GM18502 (cell line): ENCODE measurements at regions not wholly inside any gene's neighbourhood (a gene's known extent, or its start where the extent isn't known, plus 50 kb on each side); places are given as distances from the start of the nearest gene placed in this dataset.

ENCODE experiments used
- ATAC-seq: cut with Tn5 transposase; IDR thresholded peaks from one replicate; pipeline ENCODE4 v1.9.1; 2021; ENCODE audit warnings: mild to moderate bottlenecking; ENCODE audit not compliant: unreplicated experiment, poor library complexity

DNA sequence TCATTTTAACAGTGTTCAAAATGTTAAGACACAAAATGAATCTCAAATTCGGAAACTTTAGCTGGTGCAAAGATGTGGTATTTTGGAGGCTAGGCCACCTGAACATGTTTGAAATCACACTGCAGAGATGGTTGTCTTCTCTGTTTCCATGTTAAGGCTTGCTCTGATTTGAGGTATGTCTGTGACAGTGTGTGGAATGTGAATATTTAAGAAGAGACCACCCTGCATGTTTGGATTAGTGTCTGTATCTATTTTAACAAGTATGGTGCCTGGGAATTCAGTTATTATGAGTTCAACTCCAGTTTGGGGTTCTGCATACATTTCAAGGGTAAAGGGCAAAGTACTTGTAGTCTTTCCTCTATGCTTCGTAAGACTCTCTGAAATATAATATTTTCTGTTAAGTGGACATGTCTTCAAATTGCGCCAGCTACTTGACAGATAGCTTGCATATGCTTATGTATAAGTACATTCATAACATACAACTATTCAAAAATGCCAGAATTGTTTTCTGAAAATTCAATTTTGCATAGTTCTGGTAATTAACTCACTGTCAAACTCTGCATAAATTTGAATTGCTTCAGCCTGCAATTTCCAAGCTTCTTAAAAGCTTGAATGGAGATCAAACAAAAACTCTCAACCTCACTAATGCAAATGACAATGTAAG is 424.0 kb downstream of the ADAMTS20 start:
- ATAC-seq = no peak

DNA sequence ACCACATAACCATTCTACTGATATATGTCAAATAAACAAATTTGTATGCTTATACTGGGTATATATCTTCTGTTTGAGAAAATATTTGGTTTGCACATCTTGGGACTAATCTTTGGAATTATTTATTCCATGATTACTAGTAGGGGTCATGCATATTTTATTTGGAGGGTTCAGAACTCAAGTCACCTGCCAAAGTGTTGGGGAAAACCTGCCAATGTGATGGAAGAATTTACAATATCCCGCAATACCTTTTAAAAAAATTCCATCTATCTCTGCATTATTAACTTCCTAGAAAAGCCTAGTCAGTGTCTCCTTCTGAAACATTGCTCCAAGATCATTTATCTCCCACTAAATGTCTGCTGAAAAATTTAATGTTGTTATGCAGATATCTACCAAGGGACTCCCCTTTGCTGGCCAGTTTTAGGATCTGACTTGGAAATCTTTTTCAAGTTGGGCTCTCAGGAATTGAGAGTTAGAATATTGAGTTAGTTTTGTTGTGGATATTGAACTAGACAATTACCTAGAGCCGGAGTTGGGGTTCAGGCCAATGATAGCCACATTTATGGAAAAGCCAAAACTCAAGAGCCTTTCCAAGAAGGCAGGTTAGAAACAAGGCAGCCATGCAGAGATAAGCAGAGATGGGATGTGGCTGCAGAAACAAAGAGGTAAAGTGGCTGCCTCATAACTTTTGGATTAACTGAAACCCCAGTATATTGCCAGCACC is 425.2 kb downstream of the ADAMTS20 start:
- no peak for ATAC-seq

DNA sequence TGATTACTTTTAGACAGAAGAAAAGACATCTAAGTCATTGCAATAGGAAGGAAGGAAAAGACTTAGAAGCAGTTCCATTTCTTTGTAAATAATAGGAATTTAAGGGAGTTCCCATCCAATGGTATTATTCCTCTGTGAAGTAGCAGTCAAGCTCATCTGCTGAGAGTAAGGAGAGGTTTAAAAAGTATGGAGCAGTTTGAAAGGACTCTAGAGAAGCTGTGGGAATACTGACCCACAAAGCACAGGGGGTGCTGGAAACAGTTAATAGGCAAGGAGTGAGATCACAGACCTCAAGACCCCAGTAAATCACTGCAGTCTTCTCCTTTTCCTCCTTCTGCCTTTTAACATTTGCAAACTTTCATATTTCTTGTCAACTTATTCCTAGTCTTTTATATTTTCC is 428.5 kb downstream of the ADAMTS20 start:
- no peak for ATAC-seq

DNA sequence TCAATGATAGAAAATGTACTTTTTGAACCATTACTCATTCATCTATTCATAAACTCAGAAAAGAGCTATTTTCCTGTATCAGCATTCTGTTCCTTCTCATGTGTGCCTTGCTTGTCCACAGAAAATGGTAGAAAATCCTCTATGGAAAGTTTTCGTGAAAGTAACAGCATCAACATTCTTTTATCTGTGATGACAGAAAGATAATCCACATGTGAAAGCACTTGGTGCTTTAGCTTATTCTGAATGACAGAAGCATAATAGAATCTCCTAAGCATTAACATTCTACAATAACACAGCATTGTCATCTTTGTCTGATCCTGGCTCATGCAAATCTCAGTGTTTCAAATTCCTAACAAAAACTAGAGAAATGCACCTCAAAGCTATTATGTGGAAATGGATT is 431.9 kb downstream of the ADAMTS20 start:
- ATAC-seq = no peak

DNA sequence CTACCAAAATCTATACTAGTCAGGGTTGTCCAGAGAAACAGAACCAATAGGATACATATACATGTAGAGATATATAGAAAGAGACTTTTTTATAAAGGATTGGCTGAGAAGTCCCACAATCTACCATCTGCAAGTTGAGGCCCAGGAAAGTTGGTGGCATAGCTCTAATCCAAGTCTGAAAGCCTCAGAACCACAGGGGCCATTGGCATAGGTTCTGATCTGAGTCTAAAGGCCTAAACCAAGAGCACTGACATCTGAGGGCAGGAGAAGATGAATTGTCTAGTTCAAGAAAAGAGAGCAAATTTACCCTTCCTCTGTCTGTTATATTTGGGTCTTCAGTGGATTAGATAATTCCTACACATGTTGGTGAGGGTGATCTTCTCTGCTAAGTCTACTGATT is 433.1 kb downstream of the ADAMTS20 start:
- no peak for ATAC-seq

DNA sequence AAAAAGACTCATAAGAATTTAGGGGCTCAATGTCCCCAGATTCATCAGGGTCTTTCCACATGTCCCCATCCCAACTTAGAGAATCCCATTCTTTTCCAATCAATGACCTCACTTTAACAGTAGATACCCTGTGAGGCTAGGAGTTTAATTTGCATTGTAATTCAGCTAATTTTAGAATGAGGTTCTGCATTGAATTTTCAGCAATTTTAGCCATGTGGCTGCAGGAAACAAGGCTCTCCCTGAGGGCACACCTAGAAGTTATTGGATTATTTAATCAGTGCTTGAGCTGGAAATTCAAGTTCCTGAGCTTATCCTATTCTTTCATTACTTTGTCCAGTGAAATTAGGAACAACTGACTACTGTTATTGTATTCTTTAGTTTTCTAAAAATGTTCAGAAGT is 433.8 kb downstream of the ADAMTS20 start:
- ATAC-seq = no peak

DNA sequence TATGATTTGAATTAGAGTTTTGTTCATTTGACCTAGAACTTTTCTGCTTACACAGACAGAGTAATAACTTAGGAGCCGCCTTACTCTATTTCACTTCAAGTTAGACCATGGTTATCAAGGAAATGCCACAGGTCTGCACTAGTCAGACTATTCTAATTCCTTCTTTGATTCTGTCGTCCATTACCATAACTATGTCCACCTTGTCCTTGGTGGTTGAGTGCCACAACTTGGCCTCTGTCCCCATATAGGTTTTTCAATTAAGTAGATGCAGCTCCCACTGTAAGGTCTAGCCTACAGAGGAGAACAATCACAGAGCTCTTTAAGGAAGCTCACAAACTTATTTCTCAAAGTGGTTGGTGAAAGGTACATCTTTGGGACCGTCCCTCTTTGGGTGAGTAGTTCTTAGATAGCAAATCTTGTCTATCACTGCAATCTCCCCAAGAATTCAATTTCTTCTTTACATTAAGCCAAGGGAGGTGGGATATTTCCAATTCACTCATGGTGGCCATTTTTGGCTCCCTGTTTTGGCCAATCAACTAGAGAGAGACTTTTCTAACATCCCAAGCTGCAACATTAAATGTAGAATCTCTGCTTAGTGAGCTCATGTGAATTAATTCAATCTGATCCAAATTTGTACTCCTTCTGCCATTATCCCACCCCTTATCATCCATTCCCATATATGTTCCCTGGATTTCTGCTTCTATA is 434.6 kb downstream of the ADAMTS20 start:
- ATAC-seq = no peak

DNA sequence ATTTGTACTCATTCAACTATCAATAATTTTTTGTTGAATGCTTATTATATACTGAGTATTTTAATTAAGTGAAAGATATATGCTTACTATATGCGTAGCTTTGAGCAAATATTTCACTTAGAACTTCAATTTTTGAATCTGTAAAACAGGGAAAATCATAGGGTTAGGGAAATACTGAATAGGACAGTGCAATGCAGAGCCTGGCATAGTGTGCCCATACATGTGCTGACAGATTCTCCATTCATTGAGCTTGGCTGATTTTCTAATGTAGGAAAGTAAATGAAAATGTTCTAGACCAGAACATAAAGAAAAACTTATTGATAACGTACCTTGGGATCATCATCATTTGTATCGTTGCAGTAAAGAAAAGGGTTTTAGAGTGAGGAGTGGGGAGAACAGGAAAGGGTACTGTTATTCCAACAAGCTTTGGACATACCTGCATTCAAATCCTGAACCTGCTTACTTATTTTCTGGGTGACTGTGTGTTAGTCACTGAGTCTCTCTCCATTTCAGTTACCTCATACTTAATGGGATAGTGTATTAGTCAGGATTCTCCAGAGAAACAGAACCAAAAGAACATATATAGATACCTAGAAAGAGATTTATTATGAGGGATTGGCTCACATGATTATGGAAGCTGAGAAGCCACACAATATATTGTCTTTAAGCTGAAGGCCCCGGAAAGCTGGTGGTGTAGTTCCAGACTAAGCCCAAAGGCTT is 436.4 kb downstream of the ADAMTS20 start:
- no peak for ATAC-seq

DNA sequence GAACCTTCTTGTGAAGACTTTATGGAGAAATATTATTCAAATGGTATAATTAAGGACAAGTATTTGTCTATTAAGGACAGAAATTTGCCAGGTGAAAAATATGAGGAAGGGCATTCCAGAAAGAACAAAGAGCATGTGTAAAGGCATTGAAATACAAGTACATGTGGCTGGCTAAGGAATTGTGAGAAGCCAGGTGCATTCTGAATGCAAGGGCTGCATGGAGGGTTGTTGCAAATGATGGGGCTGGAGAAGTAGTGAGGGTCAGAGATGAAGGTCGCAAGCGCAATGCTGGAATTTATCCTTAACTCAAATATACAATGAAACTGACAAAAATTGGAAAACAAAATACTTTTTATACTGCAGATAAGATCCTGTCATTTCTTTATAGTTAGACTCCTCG is 437.7 kb downstream of the ADAMTS20 start:
- ATAC-seq = no peak

DNA sequence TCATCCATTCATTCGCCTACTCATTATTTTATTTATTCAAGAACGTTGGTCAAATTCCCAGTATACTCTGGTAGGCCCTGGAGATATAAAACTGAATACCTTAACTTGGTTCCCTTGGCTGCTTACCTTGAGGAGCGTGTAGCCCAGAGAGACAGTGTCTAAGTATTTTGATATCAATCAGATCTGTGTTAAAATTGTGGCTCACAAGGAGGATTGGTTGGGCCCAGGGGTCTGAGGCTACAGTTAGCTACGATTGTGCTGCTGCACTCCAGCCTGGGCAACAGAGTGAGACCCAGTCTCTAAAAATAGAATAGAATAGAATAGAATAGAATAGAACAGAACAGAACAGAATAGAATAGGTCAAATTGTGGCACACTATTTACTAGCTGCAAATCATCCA is 438.4 kb downstream of the ADAMTS20 start:
- ATAC-seq = no peak

DNA sequence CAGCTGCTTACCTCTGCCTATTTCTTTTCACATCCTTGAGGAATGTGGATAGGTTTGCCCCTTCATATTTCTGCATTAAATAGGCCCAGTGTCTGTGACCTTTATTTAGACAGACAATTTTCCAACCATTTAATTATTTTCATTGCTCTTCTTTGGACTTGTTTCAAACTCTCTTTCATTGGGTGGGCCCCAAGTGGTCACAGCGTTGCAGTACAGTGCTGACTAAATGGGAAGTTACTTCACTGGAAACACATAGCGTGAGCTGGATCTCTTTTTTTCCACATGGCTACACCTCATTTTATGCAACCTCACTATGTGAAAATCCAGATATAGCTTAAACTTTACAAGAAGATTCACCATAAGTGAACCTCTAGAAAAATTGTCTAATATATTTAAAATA is 438.9 kb downstream of the ADAMTS20 start:
- ATAC-seq = no peak

DNA sequence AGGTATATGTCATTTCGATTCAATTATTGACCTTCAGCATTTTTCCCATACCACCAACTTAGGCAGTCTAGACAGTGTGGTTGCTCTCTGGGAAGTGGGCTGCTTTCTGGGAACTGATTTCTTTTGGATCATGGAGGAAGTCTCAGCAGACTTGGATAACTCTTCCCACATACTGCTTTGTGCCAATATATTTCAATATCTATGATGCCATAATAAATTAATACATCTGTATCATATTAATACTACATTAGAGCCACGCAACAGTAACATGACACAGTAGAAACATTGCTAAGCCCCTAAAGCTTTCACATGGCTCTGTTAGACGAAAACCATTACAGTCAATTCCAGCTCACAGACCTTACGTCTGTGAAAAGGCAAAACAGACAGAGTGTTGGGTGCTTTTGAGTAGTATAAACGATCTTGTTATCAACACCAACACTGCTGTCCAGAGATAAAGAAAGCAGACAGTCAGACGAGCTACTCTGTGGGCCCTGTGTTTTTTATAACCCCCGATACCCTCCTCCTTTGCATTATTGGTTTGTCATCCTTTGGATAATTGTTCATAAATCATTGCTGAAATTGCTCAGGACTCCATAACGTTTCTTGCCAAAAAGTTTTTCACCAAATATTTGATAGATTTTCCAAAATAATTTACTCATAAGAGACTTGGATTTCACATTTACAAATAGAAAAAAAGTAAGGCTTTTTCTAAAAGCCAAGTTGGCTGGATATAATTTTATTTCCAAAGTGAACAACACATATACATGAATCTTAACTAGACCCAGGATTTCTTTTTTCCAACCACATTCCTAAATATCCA is 439.7 kb downstream of the ADAMTS20 start:
- no peak for ATAC-seq

DNA sequence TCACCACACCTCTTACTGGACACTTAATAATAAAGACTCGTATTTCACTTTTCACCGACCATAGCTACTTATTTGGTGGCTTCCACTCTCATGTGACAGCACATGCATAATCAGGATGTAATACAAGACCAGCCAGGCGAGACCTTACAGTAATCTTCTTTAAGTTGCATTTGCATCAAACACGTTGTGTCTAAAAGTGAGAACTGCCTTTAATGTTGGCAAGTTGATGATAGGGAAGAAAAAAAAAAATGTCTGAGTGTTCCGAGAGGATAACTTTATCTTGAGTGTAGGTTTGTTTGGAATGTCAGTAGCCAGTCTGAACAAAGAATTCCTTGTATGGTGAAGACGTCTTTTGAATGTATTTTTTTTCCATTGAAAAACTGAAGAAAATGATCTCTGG is 440.4 kb downstream of the ADAMTS20 start:
- ATAC-seq = no peak

DNA sequence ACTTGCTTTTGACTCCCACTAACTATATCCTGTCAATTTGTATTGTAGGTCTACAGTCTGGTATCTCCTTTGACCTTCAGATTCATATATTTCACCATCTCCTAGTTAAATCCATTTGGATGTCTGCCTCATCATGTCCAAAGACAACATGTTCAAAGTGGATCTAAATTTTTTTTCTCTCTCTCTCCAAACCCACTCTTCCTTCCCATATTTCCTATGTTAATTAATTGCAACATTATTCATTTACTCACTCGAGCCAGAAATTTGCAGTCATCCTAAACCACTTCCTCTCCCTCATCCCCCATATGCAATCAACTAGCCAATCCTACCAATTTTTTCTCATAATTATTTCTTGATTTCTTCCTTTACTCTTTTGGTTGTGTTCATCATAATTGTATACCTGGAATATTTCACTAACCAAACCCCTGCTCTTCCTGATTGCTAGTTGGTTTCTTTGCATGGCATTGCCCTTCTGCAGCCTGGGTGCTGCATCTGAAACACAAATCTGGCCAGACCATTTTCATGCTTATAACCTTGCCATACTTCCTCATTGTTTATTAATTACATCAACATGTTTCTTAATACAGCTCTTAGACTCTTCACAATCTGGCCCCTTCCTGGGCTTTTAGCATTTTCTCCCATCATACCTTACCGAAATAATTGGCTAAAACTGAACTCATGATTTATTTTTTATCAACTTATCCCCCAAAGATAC is 442.2 kb downstream of the ADAMTS20 start:
- ATAC-seq = no peak

DNA sequence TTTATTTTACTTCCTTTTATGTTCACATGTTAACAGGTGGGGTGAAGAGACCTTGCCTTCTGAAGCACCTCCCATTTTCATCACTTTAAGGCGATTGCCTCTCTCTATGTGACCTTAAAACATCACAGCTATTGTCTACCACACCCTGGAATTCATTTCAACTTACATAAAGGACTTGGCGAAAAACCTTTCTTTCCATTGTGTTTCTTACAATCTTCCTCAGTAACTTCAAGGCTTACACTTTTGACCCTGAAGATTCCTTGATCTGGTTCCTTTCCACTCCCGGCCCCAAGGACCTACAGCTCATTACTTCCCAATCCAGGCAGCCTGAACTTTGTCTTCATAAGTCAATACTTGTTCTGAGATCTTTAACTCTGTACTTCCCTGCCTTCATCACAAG is 443.3 kb downstream of the ADAMTS20 start:
- no peak for ATAC-seq

DNA sequence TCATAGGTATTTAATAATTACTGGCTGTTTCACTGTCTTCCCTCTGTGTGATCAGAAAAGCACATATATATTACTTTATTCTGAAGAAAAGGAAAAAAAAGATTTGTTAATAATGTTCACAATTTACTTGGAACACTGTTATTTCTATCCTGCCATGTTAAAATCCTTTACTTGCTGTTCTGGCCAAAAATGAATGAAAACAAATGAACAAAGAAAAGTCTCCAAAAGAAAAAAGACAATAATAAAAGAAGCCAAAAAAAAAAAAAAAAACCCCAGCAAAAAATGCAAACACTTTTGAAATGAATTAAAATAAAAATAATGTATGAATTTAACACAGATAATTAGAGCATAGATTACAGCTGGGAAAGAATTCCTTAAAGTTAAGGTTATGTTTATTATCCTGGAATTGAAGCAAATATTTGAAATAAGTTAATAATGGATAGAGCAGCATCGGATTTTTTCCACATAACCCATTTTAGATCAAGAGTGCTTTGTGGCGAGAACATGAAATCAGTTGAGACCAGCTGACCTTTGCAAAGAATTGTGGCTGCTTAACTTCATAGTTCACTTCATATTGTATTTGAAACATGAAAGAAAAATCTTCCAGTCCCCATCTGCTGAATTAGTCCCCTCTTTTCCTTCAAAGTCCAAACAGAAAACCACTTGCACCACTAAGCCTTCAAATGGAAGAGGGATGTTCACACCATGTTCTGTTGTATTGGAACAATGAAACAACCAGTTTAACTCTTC is 444.8 kb downstream of the ADAMTS20 start:
- no peak for ATAC-seq

DNA sequence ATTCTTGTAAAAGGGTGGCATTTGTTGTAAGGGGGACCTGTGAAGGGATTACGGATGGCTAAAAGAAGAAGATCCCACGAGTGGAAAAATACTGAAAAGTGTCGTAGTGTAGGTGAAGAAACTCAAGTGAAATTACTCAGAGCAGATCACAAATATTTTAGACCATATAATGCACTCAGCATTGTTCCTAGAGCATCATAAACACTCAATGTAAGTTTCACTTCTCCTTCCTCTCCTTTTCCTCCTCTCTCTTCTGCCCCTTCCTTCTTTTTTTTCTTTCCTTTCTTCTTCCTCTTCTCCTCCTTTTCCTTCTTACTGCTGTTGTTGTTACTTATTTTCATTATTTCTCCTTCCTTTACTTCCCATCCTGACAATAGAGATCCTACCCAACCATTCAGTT is 445.6 kb downstream of the ADAMTS20 start:
- ATAC-seq = no peak

DNA sequence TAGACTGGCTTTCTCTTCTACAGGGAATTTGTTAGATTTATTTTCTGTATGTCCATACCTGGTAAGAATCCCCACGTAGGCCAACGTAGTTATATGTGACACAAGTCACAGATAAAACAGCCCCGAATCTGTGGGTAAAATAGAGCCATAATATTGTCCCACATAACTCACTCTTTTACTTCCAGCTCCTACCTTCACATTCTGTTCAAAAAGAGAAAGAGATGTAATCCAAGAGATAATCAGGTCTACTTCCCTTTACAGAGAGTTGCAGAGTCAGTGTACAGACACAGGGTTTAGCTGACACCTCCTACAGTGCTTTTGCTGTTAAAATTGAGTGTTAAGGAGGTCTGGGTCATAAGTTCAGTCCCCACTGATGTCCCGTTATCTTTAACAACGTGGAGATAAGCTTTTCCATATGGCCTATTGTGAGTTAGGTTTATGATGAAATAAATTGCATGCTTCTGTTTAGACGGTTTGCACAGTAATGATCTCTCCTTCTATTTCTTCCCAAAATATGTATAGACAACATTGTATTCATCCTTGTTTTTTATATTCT is 446.5 kb downstream of the ADAMTS20 start:
- no peak for ATAC-seq

DNA sequence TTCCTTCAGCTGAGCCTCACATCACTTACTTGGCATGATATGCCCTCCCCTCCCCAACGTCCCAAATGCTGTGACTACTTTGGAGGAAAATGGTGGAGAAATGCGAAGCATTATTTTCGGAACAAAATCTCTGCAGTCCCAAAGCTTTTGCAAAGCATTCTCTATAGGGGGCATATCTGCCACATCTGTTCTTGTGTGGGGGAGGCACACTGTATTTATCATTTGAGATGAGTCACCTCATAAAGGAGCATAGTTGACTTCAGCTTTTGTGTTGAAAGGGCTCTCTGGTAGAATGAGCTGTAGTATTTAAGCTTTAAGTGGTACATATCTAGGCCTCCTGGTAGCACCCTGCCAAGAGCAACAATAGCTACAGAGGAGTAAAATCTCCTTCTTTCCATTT is 447.5 kb downstream of the ADAMTS20 start:
- no peak for ATAC-seq
